WTC11 (cell line): ENCODE measurements at regions not wholly inside any gene's neighbourhood (a gene's known extent, or its start where the extent isn't known, plus 50 kb on each side); places are given as distances from the start of the nearest gene placed in this dataset.

ENCODE experiments used
- ATAC-seq: fragments of 200-7000 bp; cut with Tn5 transposase; 2 replicates; pipeline ENCODE4 v1.10.0; 2021; ENCODE audit warnings: mild to moderate bottlenecking, moderate library complexity
- CTCF ChIA-PET: fragments of 300-600 bp; sonication (Branson Sonifier 250); formaldehyde crosslinking; loops from one replicate; lab custom pipeline; 2021; ENCODE audit warnings: antibody characterized with exemption; lab: Charles Lee
- POLR2A ChIA-PET: fragments of 350-600 bp; sonication (Branson Sonifier 250); formaldehyde crosslinking; loops from one replicate; lab custom pipeline; 2021; ENCODE audit warnings: antibody characterized with exemption; lab: Charles Lee
- DNase-seq: peaks from one replicate; pipeline ENCODE4 v3.0.0; 2021; ENCODE audit warnings: low spot score
- H3K27ac Mint-ChIP-seq: 2 replicates; pipeline ENCODE4 v1.8.0; 2021; ENCODE audit warnings: mixed read lengths
- H3K27me3 Mint-ChIP-seq: 2 replicates; pipeline ENCODE4 v1.8.0; 2021; ENCODE audit warnings: low read depth, mild to moderate bottlenecking, moderate library complexity, mixed read lengths
- H3K36me3 Mint-ChIP-seq: 2 replicates; pipeline ENCODE4 v1.8.0; 2021; ENCODE audit warnings: mixed read lengths
- H3K4me1 Mint-ChIP-seq: 2 replicates; pipeline ENCODE4 v1.8.0; 2022; ENCODE audit warnings: mixed read lengths
- H3K4me3 Mint-ChIP-seq: 2 replicates; pipeline ENCODE4 v1.8.0; 2021; ENCODE audit warnings: mild to moderate bottlenecking, moderate library complexity, mixed read lengths
- H3K9me3 Mint-ChIP-seq: 2 replicates; pipeline ENCODE4 v1.8.0; 2021; ENCODE audit warnings: mixed read lengths
- AR ChIP-seq: fragments of 250-450 bp; sonication (Bioruptor Pico); IDR thresholded peaks from 2 replicates; pipeline ENCODE4 v1.9.0; 2021; ENCODE audit warnings: mild to moderate bottlenecking
- FOXJ3 ChIP-seq: sonication (generic); formaldehyde crosslinking; IDR thresholded peaks from 2 replicates; pipeline ENCODE4 v1.9.0; 2021; ENCODE audit warnings: missing genetic modification reagents, mild to moderate bottlenecking, borderline replicate concordance
- FOXP1 ChIP-seq: sonication (generic); formaldehyde crosslinking; IDR thresholded peaks from 2 replicates; pipeline ENCODE4 v1.8.0; 2022; ENCODE audit warnings: missing genetic modification reagents, mild to moderate bottlenecking, moderate library complexity, borderline replicate concordance
- GABPB1 ChIP-seq: sonication (generic); formaldehyde crosslinking; IDR thresholded peaks from 2 replicates; pipeline ENCODE4 v1.8.1; 2023; ENCODE audit warnings: mild to moderate bottlenecking, missing genetic modification reagents
- IRF1 ChIP-seq: sonication (generic); formaldehyde crosslinking; IDR thresholded peaks from 2 replicates; pipeline ENCODE4 v1.8.0; 2023; ENCODE audit warnings: missing genetic modification reagents
- MLX ChIP-seq: sonication (generic); formaldehyde crosslinking; IDR thresholded peaks from 2 replicates; pipeline ENCODE4 v1.8.1; 2023; ENCODE audit warnings: mild to moderate bottlenecking, missing genetic modification reagents, moderate library complexity
- NR2C2 ChIP-seq: sonication (generic); formaldehyde crosslinking; IDR thresholded peaks from 2 replicates; pipeline ENCODE4 v1.8.0; 2022; ENCODE audit warnings: mild to moderate bottlenecking, missing genetic modification reagents
- OVOL2 ChIP-seq: fragments of 250-450 bp; sonication (Bioruptor Pico); IDR thresholded peaks from 2 replicates; pipeline ENCODE4 v1.9.0; 2021; ENCODE audit warnings: mild to moderate bottlenecking, borderline replicate concordance
- SOX15 ChIP-seq: fragments of 250-450 bp; sonication (Bioruptor Pico); IDR thresholded peaks from 2 replicates; pipeline ENCODE4 v1.9.0; 2021; ENCODE audit warnings: mild to moderate bottlenecking
- SP1 ChIP-seq: sonication (generic); formaldehyde crosslinking; conservative IDR thresholded peaks from 2 replicates; pipeline ENCODE4 v1.8.1; 2022; ENCODE audit warnings: missing genetic modification reagents
- STAT6 ChIP-seq: sonication (generic); formaldehyde crosslinking; conservative IDR thresholded peaks from 2 replicates; pipeline ENCODE4 v1.8.1; 2023; ENCODE audit warnings: mild to moderate bottlenecking, low read depth, missing genetic modification reagents, moderate library complexity
- TEAD4 ChIP-seq: sonication (generic); formaldehyde crosslinking; IDR thresholded peaks from 2 replicates; pipeline ENCODE4 v1.8.0; 2022; ENCODE audit warnings: mild to moderate bottlenecking, missing genetic modification reagents
- TP53 ChIP-seq: sonication (generic); formaldehyde crosslinking; IDR thresholded peaks from 2 replicates; pipeline ENCODE4 v1.8.1; 2023; ENCODE audit warnings: mild to moderate bottlenecking, missing genetic modification reagents
- ZNF219 ChIP-seq: sonication (generic); formaldehyde crosslinking; IDR thresholded peaks from 2 replicates; pipeline ENCODE4 v1.8.0; 2023; ENCODE audit warnings: missing genetic modification reagents, mild to moderate bottlenecking, borderline replicate concordance
- ZNF232 ChIP-seq: sonication (generic); formaldehyde crosslinking; IDR thresholded peaks from 2 replicates; pipeline ENCODE4 v1.8.0; 2022; ENCODE audit warnings: mild to moderate bottlenecking, missing genetic modification reagents
- ZNF263 ChIP-seq: sonication (generic); formaldehyde crosslinking; IDR thresholded peaks from 2 replicates; pipeline ENCODE4 v1.8.1; 2022; ENCODE audit warnings: low read depth, mild to moderate bottlenecking, moderate library complexity, missing genetic modification reagents
- ZNF281 ChIP-seq: sonication (generic); formaldehyde crosslinking; IDR thresholded peaks from 2 replicates; pipeline ENCODE4 v1.8.0; 2023; ENCODE audit warnings: mild to moderate bottlenecking, missing genetic modification reagents
- ZNF416 ChIP-seq: fragments of 250-450 bp; sonication (Bioruptor Pico); IDR thresholded peaks from 2 replicates; pipeline ENCODE4 v1.9.0; 2021; ENCODE audit warnings: mild to moderate bottlenecking, inconsistent platforms
- TF ChIP-seq, protein P1 (sequence below): fragments of 200-600 bp; IDR thresholded peaks from 2 replicates; pipeline ENCODE4 v1.8.0; 2022; ENCODE audit warnings: antibody characterized with exemption
- TF ChIP-seq, protein P2 (sequence below): sonication (generic); formaldehyde crosslinking; IDR thresholded peaks from 2 replicates; pipeline ENCODE4 v1.8.1; 2022; ENCODE audit warnings: low read depth, mild to moderate bottlenecking, moderate library complexity, missing genetic modification reagents, borderline replicate concordance

GRCh38 chr6:18720075-18720474 lies 332.9 kb downstream of the RNF144B start (continued):
- no peak for TF ChIP-seq ZNF281
- no peak for TF ChIP-seq GABPB1 (CRISPR knock-in tag)
- TF ChIP-seq ZNF263 (CRISPR knock-in tag) = no peak
- no peak for TF ChIP-seq STAT6 (CRISPR knock-in tag)

GRCh38 chr6:18724056-18724455 lies 336.9 kb downstream of the RNF144B start:
- CTCF ChIA-PET = no interaction called here
- H3K4me1 Mint-ChIP-seq = peaks cover 14% of the 10 kb centered on the region
- H3K9me3 Mint-ChIP-seq = peaks cover 32% of the 10 kb centered on the region
- ATAC-seq (no peak), DNase-seq (no peak)
- no peak overlapping the region for H3K4me3 Mint-ChIP-seq
- POLR2A ChIA-PET = no interaction called here
- no peaks in the 10 kb centered on the region for H3K27me3 Mint-ChIP-seq
- no peak overlapping the region for H3K27ac Mint-ChIP-seq
- H3K36me3 Mint-ChIP-seq = peaks cover 10% of the 10 kb centered on the region; the same call in 1 of the 2 replicates
- TF ChIP-seq MLX (CRISPR knock-in tag) = no peak
- TF ChIP-seq OVOL2 (CRISPR knock-in tag) = no peak
- TF ChIP-seq TEAD4 (CRISPR knock-in tag) = no peak
- TF ChIP-seq ZNF219 (CRISPR knock-in tag) = no peak
- no peak for TF ChIP-seq TP53 (CRISPR knock-in tag)
- TF ChIP-seq ZNF416 = no peak
- no peak for TF ChIP-seq FOXJ3 (CRISPR knock-in tag)
- TF ChIP-seq, protein P1, sequence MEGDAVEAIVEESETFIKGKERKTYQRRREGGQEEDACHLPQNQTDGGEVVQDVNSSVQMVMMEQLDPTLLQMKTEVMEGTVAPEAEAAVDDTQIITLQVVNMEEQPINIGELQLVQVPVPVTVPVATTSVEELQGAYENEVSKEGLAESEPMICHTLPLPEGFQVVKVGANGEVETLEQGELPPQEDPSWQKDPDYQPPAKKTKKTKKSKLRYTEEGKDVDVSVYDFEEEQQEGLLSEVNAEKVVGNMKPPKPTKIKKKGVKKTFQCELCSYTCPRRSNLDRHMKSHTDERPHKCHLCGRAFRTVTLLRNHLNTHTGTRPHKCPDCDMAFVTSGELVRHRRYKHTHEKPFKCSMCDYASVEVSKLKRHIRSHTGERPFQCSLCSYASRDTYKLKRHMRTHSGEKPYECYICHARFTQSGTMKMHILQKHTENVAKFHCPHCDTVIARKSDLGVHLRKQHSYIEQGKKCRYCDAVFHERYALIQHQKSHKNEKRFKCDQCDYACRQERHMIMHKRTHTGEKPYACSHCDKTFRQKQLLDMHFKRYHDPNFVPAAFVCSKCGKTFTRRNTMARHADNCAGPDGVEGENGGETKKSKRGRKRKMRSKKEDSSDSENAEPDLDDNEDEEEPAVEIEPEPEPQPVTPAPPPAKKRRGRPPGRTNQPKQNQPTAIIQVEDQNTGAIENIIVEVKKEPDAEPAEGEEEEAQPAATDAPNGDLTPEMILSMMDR = no peak
- no peak for TF ChIP-seq ZNF232 (CRISPR knock-in tag)
- TF ChIP-seq IRF1 (CRISPR knock-in tag) = no peak
- no peak for TF ChIP-seq STAT6 (CRISPR knock-in tag)
- TF ChIP-seq SP1 = no peak
- no peak for TF ChIP-seq AR (CRISPR knock-in tag)
- TF ChIP-seq, protein P2, sequence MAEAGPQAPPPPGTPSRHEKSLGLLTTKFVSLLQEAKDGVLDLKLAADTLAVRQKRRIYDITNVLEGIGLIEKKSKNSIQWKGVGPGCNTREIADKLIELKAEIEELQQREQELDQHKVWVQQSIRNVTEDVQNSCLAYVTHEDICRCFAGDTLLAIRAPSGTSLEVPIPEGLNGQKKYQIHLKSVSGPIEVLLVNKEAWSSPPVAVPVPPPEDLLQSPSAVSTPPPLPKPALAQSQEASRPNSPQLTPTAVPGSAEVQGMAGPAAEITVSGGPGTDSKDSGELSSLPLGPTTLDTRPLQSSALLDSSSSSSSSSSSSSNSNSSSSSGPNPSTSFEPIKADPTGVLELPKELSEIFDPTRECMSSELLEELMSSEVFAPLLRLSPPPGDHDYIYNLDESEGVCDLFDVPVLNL (CRISPR knock-in tag) = no peak
- TF ChIP-seq NR2C2 (CRISPR knock-in tag) = no peak
- TF ChIP-seq FOXP1 (CRISPR knock-in tag) = no peak
- TF ChIP-seq SOX15 = no peak
- TF ChIP-seq, all 79 proteins: peak for 0
